Thyroid gland (tissue), 4 donors: ENCODE measurements at regions not wholly inside any gene's neighbourhood (a gene's known extent, or its start where the extent isn't known, plus 50 kb on each side); places are given as distances from the start of the nearest gene placed in this dataset.

Source experiments
- CTCF ChIP-seq, 6 experiments: fragments of 200-600 bp in 3 of 6; fragments of 450-650 bp in 3 of 6; sonication (generic) in 3 of 6; IDR thresholded peaks; one replicate each; pipeline ENCODE4 v1.5.1; 2016 to 2019; ENCODE audit warnings: antibody characterized with exemption in 6 of 6, mild to moderate bottlenecking in 2 of 6, inconsistent platforms in 1 of 6, moderate library complexity in 1 of 6
- POLR2A ChIP-seq, 2 donors: fragments of 450-650 bp; IDR thresholded peaks; one replicate each; pipeline ENCODE4 v1.6.1; 2017; ENCODE audit warnings: antibody characterized with exemption in 2 of 2, mild to moderate bottlenecking in 2 of 2, moderate library complexity in 1 of 2

- TF ChIP-seq CTCF (IDR thresholded peaks at IDR 0.05) (no peak), POLR2A (IDR thresholded peaks at IDR 0.05) (no peak)
Observed at GRCh38 chr10:128281861-128282260, 155.6 kb upstream of the MKI67 start.
